Stimulated activated CD8-positive, alpha-beta memory T cell treated with anti-CD3 and anti-CD28 coated beads, Interleukin-7, amount 100 ng/mL, for 48 hours (primary cell): ENCODE measurements at regions not wholly inside any gene's neighbourhood (a gene's known extent, or its start where the extent isn't known, plus 50 kb on each side); places are given as distances from the start of the nearest gene placed in this dataset.

Experiments
- DNase-seq, 2 donors: peaks; one replicate each; pipeline ENCODE4 v3.0.0-alpha.2; 2020; ENCODE audit warnings: low read depth in 1 of 2; ENCODE audit errors: extremely low read depth in 1 of 2

- DNase-seq, result no peak
These were observed 453.5 kb upstream of the JARID2 start for GRCh38 chr6:14792118-14792955.

- DNase-seq, result no peak
These were observed 450.4 kb upstream of the JARID2 start for GRCh38 chr6:14795451-14795850.

- no peak for DNase-seq
These were observed 448.7 kb upstream of the JARID2 start for GRCh38 chr6:14796974-14797762.

DNA sequence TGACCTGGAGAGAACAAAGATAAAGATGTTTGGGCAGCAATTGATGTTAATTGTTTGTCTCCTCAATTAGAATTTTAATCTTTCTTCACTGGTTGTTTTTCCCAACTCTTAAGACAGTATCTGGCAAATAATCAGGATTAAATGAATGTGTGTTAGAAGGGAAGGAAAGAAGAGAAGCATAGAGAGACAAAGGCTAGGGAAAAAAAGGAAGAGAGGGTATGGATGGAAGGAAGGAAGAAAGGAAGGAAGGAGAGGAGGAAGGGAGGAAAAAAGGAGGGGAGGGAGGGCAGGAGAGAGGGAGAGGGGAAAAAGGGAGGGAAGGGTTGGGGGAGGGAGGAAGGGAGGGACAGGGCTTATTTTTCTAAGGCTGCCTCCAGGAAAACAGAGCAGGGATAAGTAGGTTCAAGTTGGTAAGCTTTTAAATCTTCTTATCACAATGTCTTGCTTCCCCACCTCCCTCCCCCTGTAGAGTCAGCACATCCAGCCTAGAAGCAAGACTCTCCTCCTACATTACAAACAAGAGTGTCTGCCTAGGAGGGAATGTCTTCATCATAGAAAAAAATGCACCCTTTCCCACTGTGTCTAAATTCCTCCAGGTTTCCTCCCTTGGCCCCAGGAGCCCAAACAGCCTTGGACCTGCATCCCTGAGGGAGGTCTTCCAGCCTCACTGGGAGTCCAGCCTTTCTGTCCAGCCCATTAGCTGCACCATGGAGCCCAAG, 447.8 kb upstream of the JARID2 start:
- no peak for DNase-seq

DNA sequence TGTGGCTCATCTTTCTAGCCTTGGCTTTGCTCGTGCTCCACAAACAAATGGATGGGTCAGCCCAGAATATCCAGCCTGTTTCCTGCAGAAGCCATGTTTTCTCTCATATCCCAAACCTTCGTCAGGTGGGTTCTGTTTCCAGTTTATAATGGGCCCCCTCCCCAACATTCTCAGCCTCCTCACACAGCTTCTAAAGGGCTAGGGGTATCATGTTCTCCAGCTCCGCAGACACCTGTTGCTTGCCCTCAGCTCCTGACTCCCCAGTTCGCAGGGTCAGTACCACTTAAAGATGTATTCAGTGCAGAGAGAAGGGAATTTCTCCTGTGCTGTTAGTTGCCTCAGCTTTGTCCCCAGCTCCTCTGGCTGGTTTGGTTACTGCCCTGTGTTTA, 447.3 kb upstream of the JARID2 start:
- no peak for DNase-seq

- DNase-seq, result no peak
These were observed 446.8 kb upstream of the JARID2 start for GRCh38 chr6:14798996-14799588.

GRCh38 chr6:14799928-14800327, 445.9 kb upstream of the JARID2 start:
- DNase-seq, result no peak

- no peak for DNase-seq
These were observed 443.2 kb upstream of the JARID2 start for GRCh38 chr6:14802514-14803160.

- no peak for DNase-seq
These were observed 441.7 kb upstream of the JARID2 start for GRCh38 chr6:14804001-14804784.

- no peak for DNase-seq
These were observed 441.1 kb upstream of the JARID2 start for GRCh38 chr6:14804785-14805210.

- DNase-seq, result no peak
These were observed 439.8 kb upstream of the JARID2 start for GRCh38 chr6:14806101-14806500.

DNA sequence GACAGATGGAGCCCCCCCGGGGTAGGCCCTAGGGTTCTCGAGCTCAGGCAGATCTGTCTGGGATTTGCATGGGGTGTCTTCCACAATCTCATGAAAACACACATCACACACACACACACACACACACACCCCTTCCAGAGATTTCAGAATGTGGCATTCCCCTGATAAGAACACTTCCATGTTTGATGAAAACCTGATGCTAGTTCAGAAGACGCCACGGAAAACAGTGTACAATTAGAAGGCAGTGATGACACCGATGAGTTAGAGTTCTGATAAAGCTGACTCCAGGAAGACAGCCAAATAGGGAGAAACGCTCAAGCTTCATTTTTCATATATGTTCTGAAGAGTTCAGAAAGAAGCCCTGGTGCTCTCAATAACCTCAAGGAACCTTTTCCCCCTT, 438.7 kb upstream of the JARID2 start:
- DNase-seq, result no peak

GRCh38 chr6:14807971-14808370, 437.9 kb upstream of the JARID2 start:
- no peak for DNase-seq

DNA sequence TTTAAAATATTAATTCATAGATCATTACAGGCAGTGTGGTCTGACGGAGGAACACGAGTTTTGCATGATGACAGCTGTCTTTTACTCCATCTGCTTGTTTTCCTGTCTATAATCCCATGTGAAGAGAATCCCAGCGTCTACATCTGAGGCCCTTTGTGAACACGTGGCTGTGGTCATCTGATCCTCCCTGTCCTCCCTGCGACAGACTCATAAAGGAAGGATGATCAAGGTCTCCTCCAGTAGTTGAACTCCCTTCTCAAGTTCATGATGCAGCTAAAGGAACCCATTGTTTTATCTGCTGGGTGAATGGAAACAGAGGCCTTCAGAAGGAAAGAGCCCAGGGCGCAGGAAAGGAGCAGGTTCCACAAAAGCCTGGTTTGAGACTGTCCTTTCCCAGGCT, 435.8 kb upstream of the JARID2 start:
- DNase-seq, result no peak

- no peak for DNase-seq
These were observed 434.0 kb upstream of the JARID2 start for GRCh38 chr6:14811775-14812428.

GRCh38 chr6:14814016-14814415, 431.9 kb upstream of the JARID2 start:
- DNase-seq, result no peak

- DNase-seq, result no peak
These were observed 429.6 kb upstream of the JARID2 start for GRCh38 chr6:14816116-14816859.

GRCh38 chr6:14817074-14817473, 428.8 kb upstream of the JARID2 start:
- no peak for DNase-seq
